CD14-positive monocyte (primary cell): ENCODE measurements at regions not wholly inside any gene's neighbourhood (a gene's known extent, or its start where the extent isn't known, plus 50 kb on each side); places are given as distances from the start of the nearest gene placed in this dataset.

Experiments used
- DNase-seq, 3 donors: peaks; one replicate each; pipeline ENCODE4 v3.0.0-alpha.2; 2011 to 2022
- H2AFZ ChIP-seq: 2 replicates; pipeline ENCODE4 v1.6.0; 2012; ENCODE audit warnings: mild to moderate bottlenecking, low read depth, low read length, inconsistent platforms; ENCODE audit not compliant: insufficient read depth, poor library complexity, severe bottlenecking
- H3K27ac ChIP-seq, 2 donors: 1 replicate in 1 of 2; 2 replicates in 1 of 2; pipeline ENCODE4 v1.5.1; 2012 to 2013; ENCODE audit warnings: low read length in 2 of 2, control low read depth in 1 of 2, inconsistent platforms in 1 of 2, low read depth in 1 of 2, mild to moderate bottlenecking in 1 of 2
- H3K27me3 ChIP-seq, 2 donors: one replicate each; pipeline versions ENCODE4 v1.6.0 to v1.6.1; 2011 to 2013; ENCODE audit warnings: low read length in 2 of 2; ENCODE audit not compliant: control insufficient read depth in 2 of 2, insufficient read depth in 2 of 2
- H3K36me3 ChIP-seq, 2 donors: replicated peaks in 1 of 2; 1 replicate in 1 of 2; 2 replicates in 1 of 2; pipeline versions ENCODE4 v1.5.1 to v1.6.1; 2012 to 2013; ENCODE audit warnings: low read length in 2 of 2, control low read depth in 1 of 2, inconsistent platforms in 1 of 2, mild to moderate bottlenecking in 1 of 2; ENCODE audit not compliant: insufficient read depth in 2 of 2, control insufficient read depth in 1 of 2
- H3K4me1 ChIP-seq, 2 donors: 1 replicate in 1 of 2; 2 replicates in 1 of 2; pipeline versions ENCODE4 v1.5.1 to v1.6.1; 2012 to 2013; ENCODE audit warnings: low read length in 2 of 2, control low read depth in 1 of 2, inconsistent platforms in 1 of 2, mild to moderate bottlenecking in 1 of 2, moderate library complexity in 1 of 2; ENCODE audit not compliant: insufficient read depth in 2 of 2, control insufficient read depth in 1 of 2
- H3K4me2 ChIP-seq: replicated peaks from 2 replicates; pipeline ENCODE3; 2012; ENCODE audit warnings: low read length, moderate library complexity, mild to moderate bottlenecking; ENCODE audit not compliant: poor library complexity, severe bottlenecking; ENCODE audit errors: extremely low read depth
- H3K4me3 ChIP-seq, 3 experiments: fragments of 200-600 bp in 1 of 3; sonication (generic) in 1 of 3; replicated peaks in 1 of 3; 1 replicate in 2 of 3; 2 replicates in 1 of 3; pipeline ENCODE4 v1.5.1; 2011 to 2013; ENCODE audit warnings: low read length in 3 of 3, mild to moderate bottlenecking in 3 of 3, control low read depth in 2 of 3, low read depth in 2 of 3, inconsistent platforms in 1 of 3, moderate library complexity in 1 of 3
- H3K79me2 ChIP-seq: 2 replicates; pipeline ENCODE4 v1.6.0; 2012; ENCODE audit warnings: mild to moderate bottlenecking, control low read depth, inconsistent platforms, low read length, moderate library complexity; ENCODE audit not compliant: insufficient read depth
- H3K9ac ChIP-seq: 2 replicates; pipeline ENCODE4 v1.6.0; 2017; ENCODE audit warnings: low read length, mild to moderate bottlenecking; ENCODE audit not compliant: insufficient read depth, poor library complexity, severe bottlenecking
- H3K9me3 ChIP-seq, 2 donors: replicated peaks in 1 of 2; 1 replicate in 1 of 2; 2 replicates in 1 of 2; pipeline versions ENCODE4 v1.5.1 to v1.6.1; 2012 to 2013; ENCODE audit warnings: low read length in 2 of 2, control low read depth in 1 of 2; ENCODE audit not compliant: control insufficient read depth in 1 of 2, insufficient read depth in 1 of 2
- H4K20me1 ChIP-seq: 2 replicates; pipeline ENCODE4 v1.6.0; 2012; ENCODE audit warnings: mild to moderate bottlenecking, low read length, control low read depth, moderate library complexity; ENCODE audit not compliant: insufficient read depth
- H3K27ac Mint-ChIP-seq, 7 donors: one replicate each; pipeline ENCODE4 v1.8.0; 2020; ENCODE audit warnings: mild to moderate bottlenecking in 7 of 7, mixed read lengths in 7 of 7, moderate library complexity in 6 of 7, inconsistent platforms in 2 of 7
- H3K27me3 Mint-ChIP-seq, 3 donors: one replicate each; pipeline ENCODE4 v1.8.0; 2021 to 2022; ENCODE audit warnings: low read depth in 3 of 3, mild to moderate bottlenecking in 3 of 3, mixed read lengths in 3 of 3, moderate library complexity in 3 of 3, inconsistent platforms in 1 of 3
- H3K36me3 Mint-ChIP-seq, 2 donors: one replicate each; pipeline ENCODE4 v1.8.0; 2020; ENCODE audit warnings: mixed read lengths in 2 of 2, inconsistent platforms in 1 of 2, mild to moderate bottlenecking in 1 of 2
- H3K4me1 Mint-ChIP-seq: one replicate; pipeline ENCODE4 v1.8.0; 2020; ENCODE audit warnings: mild to moderate bottlenecking, mixed read lengths
- H3K4me3 Mint-ChIP-seq, 2 donors: one replicate each; pipeline ENCODE4 v1.8.0; 2020; ENCODE audit warnings: mild to moderate bottlenecking in 2 of 2, mixed read lengths in 2 of 2, moderate library complexity in 1 of 2
- H3K9me3 Mint-ChIP-seq, 7 donors: one replicate each; pipeline ENCODE4 v1.8.0; 2020 to 2022; ENCODE audit warnings: mixed read lengths in 7 of 7, mild to moderate bottlenecking in 6 of 7, moderate library complexity in 6 of 7, inconsistent platforms in 2 of 7
- WGBS: methylation state at CpG from one replicate; pipeline ENCODE4 v1.1.5; 2013; ENCODE audit warnings: missing lambda C conversion rate; ENCODE audit not compliant: insufficient coverage; 5-methylcytosine and 5-hydroxymethylcytosine counted together
- intact Hi-C, 2 donors: fragments of 100-400 bp; cut with micrococcal nuclease; formaldehyde crosslinking; loops; one replicate each; pipeline versions ENCODE4 v1.15.0 to v1.15.1; 2023
- TF ChIP-seq, protein P1 (sequence below): fragments of 200-600 bp; IDR thresholded peaks from one replicate; pipeline ENCODE4 v1.8.0; 2022; ENCODE audit warnings: antibody characterized with exemption, mild to moderate bottlenecking

DNA sequence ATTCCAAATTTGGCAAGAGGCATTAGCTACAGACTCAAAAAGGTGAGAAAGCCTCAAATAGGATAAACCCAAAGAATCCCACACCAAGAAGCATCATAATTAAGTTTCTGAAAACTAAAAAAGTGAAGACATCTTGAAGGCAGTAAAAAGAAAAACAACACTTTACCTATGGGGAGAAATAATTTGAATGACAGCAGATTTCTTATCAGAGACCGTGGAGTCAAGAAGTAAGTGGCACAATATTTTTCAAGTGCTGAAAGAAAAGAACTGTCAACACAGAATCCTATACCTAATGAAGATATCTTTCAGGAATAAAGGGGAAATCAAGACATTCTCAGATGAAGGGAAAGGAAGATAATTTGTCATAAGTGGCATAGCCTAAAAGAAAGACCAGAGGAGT, 193.3 kb upstream of the CHD6 start:
- Histone ChIP-seq H3K27ac (no peak overlapping the region), H3K4me1 (no peaks in the 10 kb centered on the region), H4K20me1 (no peaks in the 10 kb centered on the region), H3K27me3 (no peaks in the 10 kb centered on the region), H3K36me3 (no peaks in the 10 kb centered on the region), H3K4me2 (no peak overlapping the region), H3K79me2 (no peaks in the 10 kb centered on the region), H3K9ac (no peak overlapping the region), H3K9me3 (peaks cover 10 to 16% of the 10 kb centered on the region in 2 donors), H3K4me3 (no peak overlapping the region), H2AFZ (no peak overlapping the region)
- Mint-ChIP-seq H3K27ac (no peak overlapping the region), H3K4me1 (no peaks in the 10 kb centered on the region), H3K9me3 (peaks cover 6 to 20% (median 17%) of the 10 kb centered on the region in 7 donors), H3K4me3 (no peak overlapping the region), H3K27me3 (peaks cover 0 to 5% (median 0%) of the 10 kb centered on the region in 3 donors), H3K36me3 (no peaks in the 10 kb centered on the region)
- intact Hi-C loops, result no loop called here
- DNase-seq, result no peak
- no CpG with 5 or more reads among the region's 1 CpG for WGBS
- TF ChIP-seq, protein P1, sequence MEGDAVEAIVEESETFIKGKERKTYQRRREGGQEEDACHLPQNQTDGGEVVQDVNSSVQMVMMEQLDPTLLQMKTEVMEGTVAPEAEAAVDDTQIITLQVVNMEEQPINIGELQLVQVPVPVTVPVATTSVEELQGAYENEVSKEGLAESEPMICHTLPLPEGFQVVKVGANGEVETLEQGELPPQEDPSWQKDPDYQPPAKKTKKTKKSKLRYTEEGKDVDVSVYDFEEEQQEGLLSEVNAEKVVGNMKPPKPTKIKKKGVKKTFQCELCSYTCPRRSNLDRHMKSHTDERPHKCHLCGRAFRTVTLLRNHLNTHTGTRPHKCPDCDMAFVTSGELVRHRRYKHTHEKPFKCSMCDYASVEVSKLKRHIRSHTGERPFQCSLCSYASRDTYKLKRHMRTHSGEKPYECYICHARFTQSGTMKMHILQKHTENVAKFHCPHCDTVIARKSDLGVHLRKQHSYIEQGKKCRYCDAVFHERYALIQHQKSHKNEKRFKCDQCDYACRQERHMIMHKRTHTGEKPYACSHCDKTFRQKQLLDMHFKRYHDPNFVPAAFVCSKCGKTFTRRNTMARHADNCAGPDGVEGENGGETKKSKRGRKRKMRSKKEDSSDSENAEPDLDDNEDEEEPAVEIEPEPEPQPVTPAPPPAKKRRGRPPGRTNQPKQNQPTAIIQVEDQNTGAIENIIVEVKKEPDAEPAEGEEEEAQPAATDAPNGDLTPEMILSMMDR, result no peak

DNA sequence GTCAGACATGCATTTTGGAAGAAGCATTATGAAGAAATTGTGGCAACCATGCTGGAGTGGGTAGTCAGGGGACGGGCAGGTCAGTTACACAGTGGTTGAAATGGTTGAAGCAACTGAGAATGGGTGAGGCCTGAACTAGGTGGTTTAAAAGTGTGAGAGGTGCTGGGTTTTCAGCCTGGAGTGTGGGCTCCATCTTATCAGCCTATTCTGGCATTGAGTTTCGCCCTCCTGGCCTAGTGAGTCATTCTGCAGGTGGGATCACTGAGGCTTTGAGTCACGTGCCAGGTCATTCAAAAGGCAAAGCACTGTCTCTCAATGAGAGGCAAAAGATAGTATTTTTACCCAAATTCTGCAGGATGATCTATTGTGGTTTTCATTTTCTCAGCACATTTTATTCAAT, 181.9 kb upstream of the CHD6 start:
- Histone ChIP-seq H3K27ac (no peak overlapping the region), H4K20me1 (no peaks in the 10 kb centered on the region), H2AFZ (no peak overlapping the region), H3K27me3 (no peaks in the 10 kb centered on the region), H3K4me2 (no peak overlapping the region), H3K4me3 (no peak overlapping the region), H3K9me3 (no peaks in the 10 kb centered on the region), H3K9ac (no peak overlapping the region), H3K36me3 (no peaks in the 10 kb centered on the region), H3K79me2 (no peaks in the 10 kb centered on the region), H3K4me1 (no peaks in the 10 kb centered on the region)
- Mint-ChIP-seq H3K27me3 (no peaks in the 10 kb centered on the region), H3K9me3 (peaks cover 0 to 6% (median 2%) of the 10 kb centered on the region in 7 donors), H3K27ac (no peak overlapping the region), H3K4me3 (no peak overlapping the region), H3K36me3 (no peaks in the 10 kb centered on the region), H3K4me1 (no peaks in the 10 kb centered on the region)
- no peak for DNase-seq
- TF ChIP-seq, protein P1, result no peak
- 78% methylated on average over 2 of the region's 3 CpGs for WGBS
- intact Hi-C loops, result no loop called here
